SK-N-SH treated with all-trans-retinoic acid at 6 μM for 48 hours (cell line): ENCODE measurements at regions not wholly inside any gene's neighbourhood (a gene's known extent, or its start where the extent isn't known, plus 50 kb on each side); places are given as distances from the start of the nearest gene placed in this dataset.

Experiments used
- ZFP30 ChIP-seq: fragments of 450-650 bp; formaldehyde crosslinking; IDR thresholded peaks from 2 replicates; pipeline ENCODE4 v1.5.0; 2022; ENCODE audit warnings: mild to moderate bottlenecking, moderate library complexity
- ZNF565 ChIP-seq: fragments of 450-650 bp; formaldehyde crosslinking; conservative IDR thresholded peaks from 2 replicates; pipeline ENCODE4 v1.5.0; 2020; ENCODE audit warnings: low read depth, mild to moderate bottlenecking, moderate library complexity
- TF ChIP-seq, protein P1 (sequence below): fragments of 250-450 bp; sonication (Bioruptor Pico); IDR thresholded peaks from 2 replicates; pipeline ENCODE4 v1.5.1; 2020; ENCODE audit warnings: low read depth, mild to moderate bottlenecking, moderate library complexity
- TF ChIP-seq, protein P2 (sequence below): fragments of 250-450 bp; sonication (Bioruptor Pico); IDR thresholded peaks from 2 replicates; pipeline ENCODE4 v1.8.0; 2021; ENCODE audit warnings: low read depth, mild to moderate bottlenecking, moderate library complexity, borderline replicate concordance

DNA sequence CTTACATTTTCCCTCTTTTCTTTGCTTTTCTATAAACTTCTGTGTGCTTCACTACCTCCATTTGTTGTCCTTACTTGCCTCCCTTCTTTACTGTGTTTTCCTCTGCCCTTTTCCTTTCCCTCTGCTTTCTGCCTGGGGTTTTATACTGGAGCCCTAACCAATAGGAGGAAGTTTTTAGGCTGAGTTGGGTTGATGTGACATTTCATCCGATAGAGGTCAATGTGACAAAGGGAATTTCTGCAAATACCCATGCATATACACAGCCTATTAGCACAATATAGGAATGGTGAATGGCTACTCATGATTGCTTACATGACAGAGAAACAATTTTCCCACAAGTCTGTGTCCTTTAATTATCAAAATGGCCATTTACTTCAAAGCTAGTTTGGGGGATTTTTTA is 153.0 kb upstream of the ARPP21 start:
- TF ChIP-seq, protein P1, sequence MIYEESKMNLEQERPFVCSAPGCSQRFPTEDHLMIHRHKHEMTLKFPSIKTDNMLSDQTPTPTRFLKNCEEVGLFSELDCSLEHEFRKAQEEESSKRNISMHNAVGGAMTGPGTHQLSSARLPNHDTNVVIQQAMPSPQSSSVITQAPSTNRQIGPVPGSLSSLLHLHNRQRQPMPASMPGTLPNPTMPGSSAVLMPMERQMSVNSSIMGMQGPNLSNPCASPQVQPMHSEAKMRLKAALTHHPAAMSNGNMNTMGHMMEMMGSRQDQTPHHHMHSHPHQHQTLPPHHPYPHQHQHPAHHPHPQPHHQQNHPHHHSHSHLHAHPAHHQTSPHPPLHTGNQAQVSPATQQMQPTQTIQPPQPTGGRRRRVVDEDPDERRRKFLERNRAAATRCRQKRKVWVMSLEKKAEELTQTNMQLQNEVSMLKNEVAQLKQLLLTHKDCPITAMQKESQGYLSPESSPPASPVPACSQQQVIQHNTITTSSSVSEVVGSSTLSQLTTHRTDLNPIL (CRISPR knock-in tag), result no peak
- TF ChIP-seq, protein P2, sequence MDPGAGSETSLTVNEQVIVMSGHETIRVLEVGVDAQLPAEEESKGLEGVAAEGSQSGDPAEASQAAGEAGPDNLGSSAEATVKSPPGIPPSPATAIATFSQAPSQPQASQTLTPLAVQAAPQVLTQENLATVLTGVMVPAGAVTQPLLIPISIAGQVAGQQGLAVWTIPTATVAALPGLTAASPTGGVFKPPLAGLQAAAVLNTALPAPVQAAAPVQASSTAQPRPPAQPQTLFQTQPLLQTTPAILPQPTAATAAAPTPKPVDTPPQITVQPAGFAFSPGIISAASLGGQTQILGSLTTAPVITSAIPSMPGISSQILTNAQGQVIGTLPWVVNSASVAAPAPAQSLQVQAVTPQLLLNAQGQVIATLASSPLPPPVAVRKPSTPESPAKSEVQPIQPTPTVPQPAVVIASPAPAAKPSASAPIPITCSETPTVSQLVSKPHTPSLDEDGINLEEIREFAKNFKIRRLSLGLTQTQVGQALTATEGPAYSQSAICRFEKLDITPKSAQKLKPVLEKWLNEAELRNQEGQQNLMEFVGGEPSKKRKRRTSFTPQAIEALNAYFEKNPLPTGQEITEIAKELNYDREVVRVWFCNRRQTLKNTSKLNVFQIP (CRISPR knock-in tag), result no peak
- TF ChIP-seq ZNF565 (CRISPR knock-in tag) (no peak), ZFP30 (no peak)
